Glutamatergic neuron (in vitro differentiated cells): ENCODE measurements at regions not wholly inside any gene's neighbourhood (a gene's known extent, or its start where the extent isn't known, plus 50 kb on each side); places are given as distances from the start of the nearest gene placed in this dataset.

Experiments used
- DNase-seq: peaks from one replicate; pipeline ENCODE4 v3.0.0; 2022
- H3K27ac Mint-ChIP-seq: one replicate; pipeline ENCODE4 v1.8.0; 2020; ENCODE audit warnings: mild to moderate bottlenecking, mixed read lengths, inconsistent platforms; ENCODE audit not compliant: unreplicated experiment
- H3K27me3 Mint-ChIP-seq: one replicate; pipeline ENCODE4 v1.8.0; 2020; ENCODE audit warnings: mild to moderate bottlenecking, moderate library complexity, mixed read lengths, inconsistent platforms; ENCODE audit not compliant: unreplicated experiment
- H3K36me3 Mint-ChIP-seq: one replicate; pipeline ENCODE4 v1.8.0; 2020; ENCODE audit warnings: mild to moderate bottlenecking, mixed read lengths, inconsistent platforms; ENCODE audit not compliant: unreplicated experiment
- H3K4me1 Mint-ChIP-seq: one replicate; pipeline ENCODE4 v1.8.0; 2020; ENCODE audit warnings: mild to moderate bottlenecking, low read depth, mixed read lengths, inconsistent platforms; ENCODE audit not compliant: unreplicated experiment
- H3K4me3 Mint-ChIP-seq: one replicate; pipeline ENCODE4 v1.8.0; 2020; ENCODE audit warnings: mild to moderate bottlenecking, mixed read lengths, inconsistent platforms; ENCODE audit not compliant: unreplicated experiment
- H3K9me3 Mint-ChIP-seq: one replicate; pipeline ENCODE4 v1.8.0; 2020; ENCODE audit warnings: mild to moderate bottlenecking, moderate library complexity, mixed read lengths, inconsistent platforms; ENCODE audit not compliant: unreplicated experiment
- TF ChIP-seq, protein P1 (sequence below): fragments of 200-600 bp; sonication (generic); IDR thresholded peaks from one replicate; pipeline ENCODE4 v1.5.0; 2021; ENCODE audit not compliant: partially characterized antibody, unreplicated experiment

GRCh38 chr14:58718226-58719205 lies 80.8 kb downstream of the DACT1 start:
- no peak overlapping the region for H3K4me3 Mint-ChIP-seq
- DNase-seq: no peak
- TF ChIP-seq, protein P1, sequence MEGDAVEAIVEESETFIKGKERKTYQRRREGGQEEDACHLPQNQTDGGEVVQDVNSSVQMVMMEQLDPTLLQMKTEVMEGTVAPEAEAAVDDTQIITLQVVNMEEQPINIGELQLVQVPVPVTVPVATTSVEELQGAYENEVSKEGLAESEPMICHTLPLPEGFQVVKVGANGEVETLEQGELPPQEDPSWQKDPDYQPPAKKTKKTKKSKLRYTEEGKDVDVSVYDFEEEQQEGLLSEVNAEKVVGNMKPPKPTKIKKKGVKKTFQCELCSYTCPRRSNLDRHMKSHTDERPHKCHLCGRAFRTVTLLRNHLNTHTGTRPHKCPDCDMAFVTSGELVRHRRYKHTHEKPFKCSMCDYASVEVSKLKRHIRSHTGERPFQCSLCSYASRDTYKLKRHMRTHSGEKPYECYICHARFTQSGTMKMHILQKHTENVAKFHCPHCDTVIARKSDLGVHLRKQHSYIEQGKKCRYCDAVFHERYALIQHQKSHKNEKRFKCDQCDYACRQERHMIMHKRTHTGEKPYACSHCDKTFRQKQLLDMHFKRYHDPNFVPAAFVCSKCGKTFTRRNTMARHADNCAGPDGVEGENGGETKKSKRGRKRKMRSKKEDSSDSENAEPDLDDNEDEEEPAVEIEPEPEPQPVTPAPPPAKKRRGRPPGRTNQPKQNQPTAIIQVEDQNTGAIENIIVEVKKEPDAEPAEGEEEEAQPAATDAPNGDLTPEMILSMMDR: no peak
- H3K9me3 Mint-ChIP-seq: peaks cover 2% of the 10 kb centered on the region
- H3K27ac Mint-ChIP-seq: no peak overlapping the region
- no peaks in the 10 kb centered on the region for H3K4me1 Mint-ChIP-seq
- H3K27me3 Mint-ChIP-seq: no peaks in the 10 kb centered on the region
- H3K36me3 Mint-ChIP-seq: no peaks in the 10 kb centered on the region

- no peak for DNase-seq
- H3K9me3 Mint-ChIP-seq: peaks cover 2% of the 10 kb centered on the region
- TF ChIP-seq, protein P1: no peak
- no peaks in the 10 kb centered on the region for H3K36me3 Mint-ChIP-seq
- peaks cover 2% of the 10 kb centered on the region for H3K27me3 Mint-ChIP-seq
- H3K4me3 Mint-ChIP-seq: no peak overlapping the region
- no peak overlapping the region for H3K27ac Mint-ChIP-seq
- peaks cover 3% of the 10 kb centered on the region for H3K4me1 Mint-ChIP-seq
Measured at GRCh38 chr14:58721723-58722122, 84.0 kb downstream of the DACT1 start.

- Mint-ChIP-seq H3K4me3 (no peak overlapping the region), H3K27me3 (peaks cover 2% of the 10 kb centered on the region), H3K36me3 (no peaks in the 10 kb centered on the region), H3K4me1 (peaks cover 3% of the 10 kb centered on the region), H3K27ac (no peak overlapping the region), H3K9me3 (peaks cover 2% of the 10 kb centered on the region)
- TF ChIP-seq, protein P1: no peak
- no peak for DNase-seq
Measured at GRCh38 chr14:58722441-58722840, 84.7 kb downstream of the DACT1 start.

DNA sequence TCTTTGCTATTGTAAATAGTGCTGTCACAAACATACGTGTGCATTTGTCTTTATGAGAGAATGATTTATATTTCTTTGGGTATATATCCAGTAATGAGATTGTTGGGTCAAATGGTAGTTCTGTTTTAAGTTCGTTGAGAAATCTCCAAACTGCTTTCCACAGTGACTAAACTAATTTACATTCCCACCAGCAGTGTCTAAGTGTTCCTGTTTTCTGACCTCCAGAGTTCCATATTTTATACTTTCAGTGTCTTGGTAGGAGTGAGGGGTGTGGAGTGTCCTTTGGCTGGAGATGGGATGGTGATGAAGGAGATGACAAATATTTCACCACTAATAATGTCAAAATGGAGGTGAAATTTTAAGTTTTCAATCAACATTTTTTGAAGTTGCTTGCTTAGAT lies 86.4 kb downstream of the DACT1 start:
- Mint-ChIP-seq H3K9me3 (no peaks in the 10 kb centered on the region), H3K4me1 (peaks cover 3% of the 10 kb centered on the region), H3K27me3 (peaks cover 2% of the 10 kb centered on the region), H3K27ac (no peak overlapping the region), H3K36me3 (no peaks in the 10 kb centered on the region), H3K4me3 (no peak overlapping the region)
- TF ChIP-seq, protein P1: no peak
- no peak for DNase-seq

DNA sequence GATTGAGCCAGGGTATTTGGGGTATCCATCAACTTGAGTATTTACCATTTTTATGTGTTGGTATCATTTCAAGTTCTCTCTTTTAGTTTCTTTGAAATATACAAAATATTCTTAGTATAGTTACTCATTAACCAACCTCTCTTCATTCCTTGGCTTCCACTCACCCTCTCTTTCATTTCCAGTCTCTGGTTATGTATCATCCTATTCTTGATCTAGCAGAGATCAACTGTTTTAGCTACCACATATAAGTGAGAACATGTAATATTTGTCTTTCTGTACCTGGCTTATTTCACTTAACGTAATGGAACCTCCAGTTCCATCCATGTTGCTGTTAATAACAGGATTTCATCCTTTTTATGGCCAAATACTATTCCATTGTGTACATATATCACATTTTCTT lies 86.9 kb downstream of the DACT1 start:
- TF ChIP-seq, protein P1: no peak
- H3K4me1 Mint-ChIP-seq: peaks cover 3% of the 10 kb centered on the region
- H3K9me3 Mint-ChIP-seq: no peaks in the 10 kb centered on the region
- H3K27me3 Mint-ChIP-seq: peaks cover 2% of the 10 kb centered on the region
- no peak for DNase-seq
- H3K36me3 Mint-ChIP-seq: no peaks in the 10 kb centered on the region
- H3K27ac Mint-ChIP-seq: no peak overlapping the region
- H3K4me3 Mint-ChIP-seq: no peak overlapping the region
